ENCODE measurements at regions not wholly inside any gene's neighbourhood (a gene's known extent, or its start where the extent isn't known, plus 50 kb on each side); places are given as distances from the start of the nearest gene placed in this dataset.

- Mint-ChIP-seq H3K36me3 (ENCODE audit: insufficient read depth, unreplicated experiment) (no peaks in the 10 kb centered on the region), H3K9me3 (ENCODE audit: unreplicated experiment) (no peaks in the 10 kb centered on the region), H3K4me1 (ENCODE audit: low read depth, unreplicated experiment) (no peaks in the 10 kb centered on the region), H3K4me3 (ENCODE audit: unreplicated experiment) (no peak overlapping the region), H3K27ac (ENCODE audit: unreplicated experiment) (no peak overlapping the region), H3K27me3 (ENCODE audit: insufficient read depth, unreplicated experiment) (no peaks in the 10 kb centered on the region)
- DNase-seq = no peak
- ChIA-PET CTCF (no interaction called here), POLR2A (no interaction called here)
- H3K36me3 ChIP-seq (ENCODE audit: control insufficient read depth, insufficient read depth, low read length) = no peaks in the 10 kb centered on the region
- H3K4me1 ChIP-seq = peaks cover 11% of the 10 kb centered on the region; the same call in 1 of the 2 replicates
- no peak for TF ChIP-seq CTCF (IDR thresholded peaks at IDR 0.05; ENCODE audit: insufficient read depth in 1 of 2, low read depth in 1 of 2, low read length in 1 of 2, severe bottlenecking in 1 of 2, unreplicated experiment in 1 of 2)
- no peak overlapping the region for H3K4me3 ChIP-seq (ENCODE audit: low read depth, low read length)
- intact Hi-C loops (cut with micrococcal nuclease; ENCODE audit: unreplicated experiment) = no loop called here
- BruUV-seq (replicated peaks) = no TSS peak
- H3K27me3 ChIP-seq (replicated peaks; ENCODE audit: control insufficient read depth, insufficient read depth, low read length) = no peaks in the 10 kb centered on the region
- H3K9me3 ChIP-seq = peaks cover 7% of the 10 kb centered on the region; the same call in 1 of the 2 replicates
These were observed 231.0 kb downstream of the SNX18 start for GRCh38 chr5:54748527-54748926.

- H3K4me1 Mint-ChIP-seq (ENCODE audit: low read depth, unreplicated experiment) = no peaks in the 10 kb centered on the region
- H3K4me3 Mint-ChIP-seq (ENCODE audit: unreplicated experiment) = no peak overlapping the region
- H3K4me3 ChIP-seq (ENCODE audit: low read depth, low read length) = no peak overlapping the region
- ChIA-PET CTCF (no interaction called here), POLR2A (no interaction called here)
- no peaks in the 10 kb centered on the region for H3K27me3 Mint-ChIP-seq (ENCODE audit: insufficient read depth, unreplicated experiment)
- intact Hi-C loops (cut with micrococcal nuclease; ENCODE audit: unreplicated experiment) = no loop called here
- peaks cover 4% of the 10 kb centered on the region for H3K36me3 Mint-ChIP-seq (ENCODE audit: insufficient read depth, unreplicated experiment)
- no peak for DNase-seq
- no peaks in the 10 kb centered on the region for H3K36me3 ChIP-seq (ENCODE audit: control insufficient read depth, insufficient read depth, low read length)
- H3K9me3 ChIP-seq = peaks cover 6% of the 10 kb centered on the region; the same call in 1 of the 2 replicates
- no peak for TF ChIP-seq CTCF (IDR thresholded peaks at IDR 0.05; ENCODE audit: insufficient read depth in 1 of 2, low read depth in 1 of 2, low read length in 1 of 2, severe bottlenecking in 1 of 2, unreplicated experiment in 1 of 2)
- no peaks in the 10 kb centered on the region for H3K27me3 ChIP-seq (replicated peaks; ENCODE audit: control insufficient read depth, insufficient read depth, low read length)
- H3K27ac Mint-ChIP-seq (ENCODE audit: unreplicated experiment) = no peak overlapping the region
- H3K4me1 ChIP-seq = peaks cover 19% of the 10 kb centered on the region
- no TSS peak for BruUV-seq (replicated peaks)
- H3K9me3 Mint-ChIP-seq (ENCODE audit: unreplicated experiment) = no peaks in the 10 kb centered on the region
These were observed 229.3 kb downstream of the SNX18 start for GRCh38 chr5:54746777-54747398.

- no peaks in the 10 kb centered on the region for H3K27me3 ChIP-seq (replicated peaks; ENCODE audit: control insufficient read depth, insufficient read depth, low read length)
- H3K9me3 Mint-ChIP-seq (ENCODE audit: unreplicated experiment) = no peaks in the 10 kb centered on the region
- BruUV-seq (replicated peaks) = no TSS peak
- H3K9me3 ChIP-seq = peaks cover under 1% of the 10 kb centered on the region; the same call in 1 of the 2 replicates
- CTCF ChIA-PET = no interaction called here
- no peaks in the 10 kb centered on the region for H3K4me1 Mint-ChIP-seq (ENCODE audit: low read depth, unreplicated experiment)
- H3K36me3 Mint-ChIP-seq (ENCODE audit: insufficient read depth, unreplicated experiment) = peaks cover 4% of the 10 kb centered on the region
- no peaks in the 10 kb centered on the region for H3K36me3 ChIP-seq (ENCODE audit: control insufficient read depth, insufficient read depth, low read length)
- intact Hi-C loops (cut with micrococcal nuclease; ENCODE audit: unreplicated experiment) = no loop called here
- POLR2A ChIA-PET = no interaction called here
- H3K4me1 ChIP-seq = peaks cover 24% of the 10 kb centered on the region
- H3K4me3 Mint-ChIP-seq (ENCODE audit: unreplicated experiment) = no peak overlapping the region
- H3K4me3 ChIP-seq (ENCODE audit: low read depth, low read length) = no peak overlapping the region
- no peak overlapping the region for H3K27ac Mint-ChIP-seq (ENCODE audit: unreplicated experiment)
- no peak for DNase-seq
- H3K27me3 Mint-ChIP-seq (ENCODE audit: insufficient read depth, unreplicated experiment) = no peaks in the 10 kb centered on the region
- no peak for TF ChIP-seq CTCF (IDR thresholded peaks at IDR 0.05; ENCODE audit: insufficient read depth in 1 of 2, low read depth in 1 of 2, low read length in 1 of 2, severe bottlenecking in 1 of 2, unreplicated experiment in 1 of 2)
These were observed 228.8 kb downstream of the SNX18 start for GRCh38 chr5:54746346-54746745.
